GM21717 (cell line): ENCODE measurements at regions not wholly inside any gene's neighbourhood (a gene's known extent, or its start where the extent isn't known, plus 50 kb on each side); places are given as distances from the start of the nearest gene placed in this dataset.
"Not testable (repeated sequence)": the region's sequence is repeated elsewhere in the genome, so short reads cannot be mapped to it uniquely, and the experiment has no call there.

Source experiments
- ATAC-seq: cut with Tn5 transposase; IDR thresholded peaks from one replicate; pipeline ENCODE4 v1.9.1; 2021; ENCODE audit warnings: mild to moderate bottlenecking, moderate library complexity; ENCODE audit not compliant: unreplicated experiment

- ATAC-seq, result no peak
These were observed 123.0 kb upstream of the ATP5MC3 start for GRCh38 chr2:175304541-175304940.

- ATAC-seq, result no peak
These were observed 112.3 kb upstream of the ATP5MC3 start for GRCh38 chr2:175293776-175294175.

- no peak for ATAC-seq
These were observed 111.7 kb upstream of the ATP5MC3 start for GRCh38 chr2:175293195-175293594.

DNA sequence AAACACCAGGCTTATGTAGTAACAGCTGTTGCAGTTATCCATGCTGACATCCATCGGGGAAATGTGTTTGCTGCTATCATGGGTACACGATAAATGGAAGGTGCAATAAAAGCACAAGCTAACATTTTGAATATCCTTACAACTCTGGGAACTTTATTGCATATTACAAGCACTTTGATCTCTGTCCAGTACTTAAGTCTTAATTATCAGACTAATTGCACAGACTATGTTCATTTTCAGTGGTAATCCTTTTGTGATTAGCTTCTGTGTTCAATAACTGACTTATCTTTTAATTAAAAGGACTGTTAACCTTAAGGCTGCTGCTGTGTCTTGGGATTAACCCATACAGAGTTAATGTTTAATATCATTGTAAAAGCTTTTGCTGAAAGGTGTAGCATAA, 101.4 kb upstream of the ATP5MC3 start:
- ATAC-seq, result no peak

- ATAC-seq, result no peak
These were observed 100.8 kb upstream of the ATP5MC3 start for GRCh38 chr2:175282300-175282699.

DNA sequence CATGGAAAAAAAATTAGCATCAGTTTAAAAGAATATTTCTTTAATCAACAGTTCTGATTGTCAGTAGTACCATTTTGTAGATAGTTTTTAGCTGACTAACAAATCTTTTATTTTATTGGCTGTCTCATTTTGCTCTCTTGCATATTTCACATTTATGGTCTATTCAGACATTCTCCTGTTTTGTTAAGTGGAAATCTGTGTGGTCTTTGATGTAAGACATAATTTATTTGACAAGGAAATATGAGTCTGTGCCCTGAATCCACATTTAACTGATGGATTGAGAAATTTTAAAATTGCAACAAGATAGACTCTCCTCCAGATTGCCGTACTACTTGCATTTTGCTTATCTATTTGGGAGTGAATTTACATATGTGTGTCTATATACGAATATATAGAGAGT, 96.3 kb upstream of the ATP5MC3 start:
- no peak for ATAC-seq

DNA sequence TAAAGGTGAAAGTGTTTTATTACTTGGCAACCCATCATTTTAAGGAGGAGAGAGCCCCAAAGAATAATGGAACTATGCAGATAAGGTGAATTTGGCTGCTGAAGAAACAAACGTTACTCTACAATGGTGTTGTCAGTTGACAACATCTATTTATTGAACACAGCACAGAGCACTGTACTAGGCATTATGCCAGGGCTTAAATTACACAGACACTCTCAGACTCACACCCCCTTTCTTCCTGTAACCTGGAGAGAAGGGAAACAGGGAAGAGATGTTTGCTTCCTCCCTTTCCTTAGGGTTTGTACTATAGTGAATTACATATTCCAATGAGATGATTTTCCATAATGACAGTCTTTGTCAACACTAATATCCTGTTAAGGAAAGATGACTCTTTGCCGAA, 94.0 kb upstream of the ATP5MC3 start:
- no peak for ATAC-seq

DNA sequence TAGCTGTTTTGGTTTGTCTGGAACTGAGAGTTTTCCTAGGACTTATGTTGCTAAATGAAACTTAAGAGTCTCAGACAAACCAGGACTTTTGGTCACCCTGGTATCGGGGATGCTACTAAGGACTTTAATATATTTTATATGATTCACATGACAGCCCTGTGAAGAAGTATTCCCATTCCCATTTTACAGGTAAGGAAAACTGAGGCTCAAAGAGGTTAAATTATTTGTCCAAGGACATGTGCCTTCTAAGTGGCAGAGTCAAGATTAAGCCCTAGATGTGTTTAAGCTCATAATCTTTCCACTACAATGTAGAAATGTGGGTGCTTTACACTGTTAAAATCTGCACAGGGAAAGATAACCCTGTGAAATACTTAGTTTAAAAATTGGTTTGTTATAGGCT, 77.7 kb upstream of the ATP5MC3 start:
- no peak for ATAC-seq

- no peak for ATAC-seq
These were observed 75.5 kb upstream of the ATP5MC3 start for GRCh38 chr2:175256806-175257585.

GRCh38 chr2:175256391-175256790, 74.9 kb upstream of the ATP5MC3 start:
- ATAC-seq, result not testable (repeated sequence)

GRCh38 chr2:175253871-175254270, 72.4 kb upstream of the ATP5MC3 start:
- no peak for ATAC-seq

DNA sequence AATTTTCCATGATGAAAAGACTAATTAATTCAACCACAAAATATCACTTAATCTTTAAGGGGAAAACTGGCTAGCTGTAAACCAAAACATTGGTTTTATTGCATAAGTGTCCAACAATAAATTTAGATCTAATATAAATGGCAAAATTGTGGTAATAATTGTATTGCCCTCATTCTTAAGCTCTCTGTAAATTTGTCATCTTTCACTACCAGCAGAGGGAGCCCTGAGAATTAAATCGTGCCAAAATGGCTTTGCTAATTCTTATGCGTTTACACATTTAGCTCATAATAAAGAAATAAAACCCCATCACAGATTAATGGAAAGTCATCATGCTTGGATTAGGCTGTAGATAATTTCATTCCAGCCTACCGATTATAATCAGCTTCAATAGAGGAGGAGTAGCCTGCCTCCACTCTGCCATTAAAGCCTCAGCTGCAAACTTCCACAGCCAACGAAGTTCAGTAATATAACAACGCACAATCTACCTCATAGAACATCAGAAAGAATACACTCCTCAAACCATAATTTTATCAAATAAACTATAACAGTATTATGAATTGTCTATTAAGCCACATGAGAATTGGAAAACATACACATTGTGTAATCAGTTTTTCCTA, 70.0 kb upstream of the ATP5MC3 start:
- no peak for ATAC-seq

- ATAC-seq, result no peak
These were observed 65.6 kb upstream of the ATP5MC3 start for GRCh38 chr2:175247159-175247558.

DNA sequence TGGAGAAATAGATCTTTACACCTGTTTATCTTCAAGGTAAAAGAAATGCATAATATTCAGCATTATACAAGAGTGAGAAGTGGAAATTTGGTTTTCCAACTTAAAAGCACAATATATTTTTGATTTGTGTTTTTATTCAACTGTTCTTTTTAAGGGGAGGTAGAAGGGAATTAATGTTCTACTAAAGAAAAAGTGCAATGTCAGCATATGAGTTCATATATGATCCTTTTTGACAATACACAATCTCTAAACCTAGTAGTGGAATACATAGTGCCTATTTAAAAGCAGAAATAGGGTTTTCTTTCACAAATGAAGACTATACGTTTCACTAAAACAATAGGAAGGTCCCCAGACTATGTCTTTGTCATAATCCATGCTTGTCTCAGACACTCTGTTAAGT, 63.2 kb upstream of the ATP5MC3 start:
- ATAC-seq, result no peak

DNA sequence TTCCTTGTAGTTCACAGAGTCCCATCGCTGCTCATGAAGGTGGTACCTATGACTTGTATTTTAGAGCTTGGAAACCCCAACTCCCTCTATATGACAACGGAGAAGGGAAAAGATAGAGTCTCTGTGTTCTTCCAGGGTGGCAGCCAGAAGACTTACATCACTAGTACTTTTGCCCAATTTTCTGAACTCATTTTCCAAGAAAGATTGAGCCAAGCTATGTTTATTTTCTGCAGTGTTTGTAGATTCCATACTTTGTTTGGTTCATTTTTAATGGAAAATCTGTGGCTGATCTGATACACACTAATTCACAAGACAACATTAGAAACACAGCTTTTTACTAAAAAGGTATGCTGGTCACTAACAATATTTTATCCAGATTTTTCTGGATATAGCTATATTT, 60.2 kb upstream of the ATP5MC3 start:
- no peak for ATAC-seq

- not testable (repeated sequence) for ATAC-seq
These were observed 58.5 kb upstream of the ATP5MC3 start for GRCh38 chr2:175240033-175240432.

- ATAC-seq, result no peak
These were observed 55.4 kb upstream of the ATP5MC3 start for GRCh38 chr2:175236930-175237329.

- no peak for ATAC-seq
These were observed 53.1 kb upstream of the ATP5MC3 start for GRCh38 chr2:175234650-175235049.

DNA sequence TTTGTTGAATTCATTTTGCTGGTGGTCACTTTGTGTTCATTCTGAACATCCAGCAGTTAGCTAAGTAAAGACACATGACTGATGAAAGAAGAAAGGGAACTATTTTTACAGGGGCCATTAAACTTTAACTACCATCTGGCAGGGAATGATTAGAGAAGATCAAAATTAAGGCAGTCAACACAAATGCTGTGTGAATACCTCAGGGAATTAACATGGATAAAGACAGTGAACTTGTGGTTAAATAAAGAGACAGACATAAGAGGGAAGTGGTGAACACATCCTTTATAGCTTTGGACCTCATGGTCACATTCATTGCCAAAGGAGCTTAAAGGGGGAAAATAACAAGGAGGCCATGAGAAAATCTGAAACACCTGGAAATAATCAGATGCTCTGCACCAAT, 52.6 kb upstream of the ATP5MC3 start:
- no peak for ATAC-seq

- ATAC-seq, result no peak
These were observed 51.7 kb upstream of the ATP5MC3 start for GRCh38 chr2:175233135-175233719.
